GM20000 (cell line): ENCODE measurements at regions not wholly inside any gene's neighbourhood (a gene's known extent, or its start where the extent isn't known, plus 50 kb on each side); places are given as distances from the start of the nearest gene placed in this dataset.

Source experiments
- DNase-seq: peaks from one replicate; pipeline ENCODE4 v3.0.0; 2012; ENCODE audit warnings: low spot score
- TF ChIP-seq, protein P1 (sequence below): IDR thresholded peaks from 2 replicates; pipeline ENCODE4 v1.5.1; 2012; ENCODE audit warnings: mild to moderate bottlenecking, control low read depth; ENCODE audit errors: extremely low read depth, missing control alignments

DNA sequence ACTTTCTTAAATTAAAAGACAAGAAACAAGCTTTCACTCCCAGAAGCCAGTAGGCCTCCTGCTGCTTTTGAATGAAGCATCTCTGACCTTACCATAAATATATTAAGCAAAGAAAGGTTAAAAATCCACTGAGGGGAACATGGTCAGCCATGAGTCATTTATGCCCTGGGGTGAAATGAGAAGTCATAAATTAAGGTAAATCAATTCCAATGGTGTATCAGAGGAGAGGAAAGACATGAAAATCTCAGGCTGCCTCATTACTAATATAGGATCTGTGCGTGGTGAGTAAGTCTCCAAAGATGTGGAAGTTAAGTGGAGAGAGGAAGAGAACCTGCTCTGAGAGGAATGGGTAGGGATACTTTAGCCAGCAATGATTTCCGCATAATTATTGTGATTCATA lies 292.3 kb upstream of the CHAC2 start:
- TF ChIP-seq, protein P1, sequence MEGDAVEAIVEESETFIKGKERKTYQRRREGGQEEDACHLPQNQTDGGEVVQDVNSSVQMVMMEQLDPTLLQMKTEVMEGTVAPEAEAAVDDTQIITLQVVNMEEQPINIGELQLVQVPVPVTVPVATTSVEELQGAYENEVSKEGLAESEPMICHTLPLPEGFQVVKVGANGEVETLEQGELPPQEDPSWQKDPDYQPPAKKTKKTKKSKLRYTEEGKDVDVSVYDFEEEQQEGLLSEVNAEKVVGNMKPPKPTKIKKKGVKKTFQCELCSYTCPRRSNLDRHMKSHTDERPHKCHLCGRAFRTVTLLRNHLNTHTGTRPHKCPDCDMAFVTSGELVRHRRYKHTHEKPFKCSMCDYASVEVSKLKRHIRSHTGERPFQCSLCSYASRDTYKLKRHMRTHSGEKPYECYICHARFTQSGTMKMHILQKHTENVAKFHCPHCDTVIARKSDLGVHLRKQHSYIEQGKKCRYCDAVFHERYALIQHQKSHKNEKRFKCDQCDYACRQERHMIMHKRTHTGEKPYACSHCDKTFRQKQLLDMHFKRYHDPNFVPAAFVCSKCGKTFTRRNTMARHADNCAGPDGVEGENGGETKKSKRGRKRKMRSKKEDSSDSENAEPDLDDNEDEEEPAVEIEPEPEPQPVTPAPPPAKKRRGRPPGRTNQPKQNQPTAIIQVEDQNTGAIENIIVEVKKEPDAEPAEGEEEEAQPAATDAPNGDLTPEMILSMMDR, result no peak
- no peak for DNase-seq

DNA sequence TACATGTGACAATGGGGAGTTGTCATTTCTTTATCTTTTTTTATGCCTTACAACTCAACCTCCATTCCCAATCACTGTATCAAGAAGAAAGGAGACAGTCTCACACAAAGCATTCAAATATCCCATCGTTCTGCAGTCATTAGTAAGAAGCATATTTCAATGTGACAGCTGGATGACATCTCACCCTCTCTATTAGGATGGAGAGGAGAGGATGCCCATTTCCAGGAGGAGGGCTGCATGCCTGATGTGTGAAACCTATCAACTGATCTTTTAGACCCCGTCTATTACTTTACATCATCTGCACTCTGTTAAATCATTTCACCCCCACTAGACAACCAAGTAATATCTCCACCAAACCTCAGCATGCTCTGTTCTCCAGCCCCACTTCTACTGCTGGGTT lies 292.7 kb upstream of the CHAC2 start:
- no peak for DNase-seq
- TF ChIP-seq, protein P1, result no peak

DNA sequence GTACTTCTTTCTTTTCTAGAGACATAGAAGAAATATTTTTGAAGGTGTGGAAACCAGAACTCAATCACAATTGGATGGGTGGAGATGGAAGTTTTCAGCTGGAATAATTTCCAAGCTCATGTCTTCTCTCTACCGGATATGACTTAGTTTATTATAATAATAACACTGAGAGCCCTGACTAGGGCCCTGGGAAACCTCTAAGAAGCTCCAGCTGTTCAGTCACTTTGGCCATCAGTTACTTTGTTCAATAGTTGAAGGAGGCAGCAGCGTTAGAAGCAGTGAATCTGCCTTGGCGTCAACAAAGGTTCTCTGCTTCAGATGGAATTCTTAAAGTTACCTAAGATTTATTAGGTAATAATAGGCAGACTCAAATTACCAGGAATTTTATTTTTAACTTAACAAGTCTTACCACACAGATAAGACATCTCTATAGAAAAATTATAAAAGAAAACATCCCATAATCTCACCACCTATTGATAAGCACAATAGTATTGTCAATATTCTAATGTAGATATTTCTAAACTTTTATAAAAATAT lies 293.8 kb upstream of the CHAC2 start:
- TF ChIP-seq, protein P1, result no peak
- DNase-seq, result no peak

DNA sequence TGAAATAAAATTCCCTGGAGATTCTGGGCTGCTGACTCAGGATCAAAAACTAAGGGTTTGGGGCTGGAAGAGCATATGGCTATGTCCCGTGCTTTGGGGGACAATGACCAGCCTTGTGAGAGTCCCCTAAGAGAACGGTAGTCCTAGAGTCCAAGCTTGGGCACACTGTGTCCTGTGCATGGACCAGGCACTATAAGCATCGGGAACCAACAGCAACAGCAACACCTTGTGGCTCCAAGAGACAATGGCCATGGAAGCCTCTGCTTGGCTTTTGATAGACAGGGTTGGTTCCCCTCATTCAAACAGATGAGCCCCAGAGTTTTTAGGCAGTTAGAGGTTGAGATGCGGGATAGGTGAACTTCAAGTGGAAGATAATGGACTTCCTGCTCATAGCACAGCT lies 294.4 kb upstream of the CHAC2 start:
- no peak for DNase-seq
- TF ChIP-seq, protein P1, result no peak

DNA sequence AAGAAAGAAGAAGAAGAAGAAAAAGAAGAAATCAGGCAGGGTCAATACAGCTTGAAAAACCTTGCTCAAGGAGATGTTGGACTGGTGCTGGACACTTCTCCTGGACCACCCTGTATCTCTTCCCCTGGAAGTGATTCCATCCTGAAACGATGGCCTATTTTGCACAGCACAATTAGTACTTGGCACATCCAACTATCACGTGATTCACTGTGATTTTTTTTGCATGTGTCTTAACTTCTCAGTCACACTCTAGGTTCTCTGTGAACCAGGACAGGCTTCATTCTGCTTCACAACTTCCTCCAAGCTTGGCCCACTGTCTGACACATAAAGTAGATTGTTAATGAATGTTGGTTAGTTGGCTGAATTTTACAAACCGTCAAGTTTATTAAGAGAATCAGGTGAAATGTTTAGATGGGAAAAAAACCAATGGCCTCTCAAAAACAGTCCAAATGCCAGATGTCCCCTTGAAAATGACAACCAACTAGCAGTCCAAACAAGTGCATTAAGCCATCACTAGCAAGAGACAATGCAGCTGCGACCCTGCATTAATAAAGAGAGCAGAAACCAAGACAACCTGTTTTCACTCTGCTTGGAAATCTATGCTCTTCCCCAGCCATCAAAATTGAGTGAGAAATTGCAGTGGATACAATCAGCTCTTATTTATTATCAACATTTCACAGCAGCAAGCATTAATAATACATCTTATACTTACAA lies 300.0 kb upstream of the CHAC2 start:
- TF ChIP-seq, protein P1, result no peak
- DNase-seq, result no peak

DNA sequence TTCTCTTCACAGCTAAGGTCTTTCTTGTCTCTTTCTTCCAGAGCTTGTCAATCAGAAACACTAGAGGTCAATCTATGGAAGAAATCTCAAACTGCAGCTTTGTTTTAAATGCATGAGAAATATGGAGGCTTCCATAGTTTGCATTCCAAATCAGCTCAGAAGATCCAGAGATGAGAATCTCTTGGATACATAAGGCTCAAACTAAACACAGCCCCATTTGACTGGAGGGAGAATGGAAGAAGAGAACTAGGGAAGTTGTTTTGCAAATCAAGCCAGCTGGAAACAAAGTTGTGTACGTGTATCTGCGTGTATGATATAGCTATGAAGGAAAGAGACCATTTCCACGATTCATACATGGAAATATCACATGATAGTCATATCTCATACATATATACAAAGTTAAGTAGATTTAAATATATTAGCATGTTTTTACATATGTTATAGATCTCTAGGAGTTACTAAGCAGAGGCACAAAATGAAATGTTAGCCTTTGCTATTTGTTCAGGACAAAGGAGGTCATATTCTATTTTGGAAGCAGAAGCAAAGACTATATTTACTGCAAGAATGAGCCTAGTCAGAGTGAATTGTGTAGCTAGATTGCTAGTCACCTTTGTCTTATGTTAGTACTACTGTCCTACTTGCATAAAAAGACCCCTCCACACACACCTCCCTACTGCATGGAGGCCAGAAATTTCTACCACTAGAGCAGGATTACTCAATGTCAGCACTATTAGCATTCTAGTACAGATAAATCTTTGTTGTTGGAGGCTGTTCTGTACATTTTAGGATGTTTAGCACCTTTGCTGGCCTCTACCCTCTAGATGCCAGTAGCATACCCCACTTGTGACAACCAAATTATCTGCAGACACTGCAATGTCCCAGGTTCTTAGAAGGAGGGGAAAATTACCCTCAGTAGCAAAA lies 303.5 kb upstream of the CHAC2 start:
- no peak for DNase-seq

DNA sequence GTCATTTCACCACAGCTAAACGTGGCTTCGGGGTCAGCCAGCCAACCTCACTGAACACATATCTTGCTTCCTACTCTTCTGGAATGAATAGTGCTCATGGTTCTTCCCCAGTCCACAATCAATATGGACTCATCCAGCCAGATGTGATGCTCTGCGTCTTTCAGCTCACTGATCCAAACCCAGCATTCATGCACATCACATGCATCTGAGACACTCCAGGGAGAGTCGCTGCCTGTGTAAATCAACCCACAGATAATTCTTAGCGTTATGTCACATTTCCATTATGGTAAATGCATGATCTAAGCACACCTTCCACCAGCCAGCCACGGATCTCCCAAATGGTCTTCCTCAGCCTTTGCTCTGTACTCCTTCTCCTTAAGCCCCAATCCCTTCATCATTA lies 306.7 kb upstream of the CHAC2 start:
- no peak for DNase-seq
- TF ChIP-seq, protein P1, result no peak

More for the DNA sequence above, 303.5 kb upstream of the CHAC2 start:
- TF ChIP-seq, protein P1, result no peak
